ENCODE measurements at regions not wholly inside any gene's neighbourhood (a gene's known extent, or its start where the extent isn't known, plus 50 kb on each side); places are given as distances from the start of the nearest gene placed in this dataset.

DNA sequence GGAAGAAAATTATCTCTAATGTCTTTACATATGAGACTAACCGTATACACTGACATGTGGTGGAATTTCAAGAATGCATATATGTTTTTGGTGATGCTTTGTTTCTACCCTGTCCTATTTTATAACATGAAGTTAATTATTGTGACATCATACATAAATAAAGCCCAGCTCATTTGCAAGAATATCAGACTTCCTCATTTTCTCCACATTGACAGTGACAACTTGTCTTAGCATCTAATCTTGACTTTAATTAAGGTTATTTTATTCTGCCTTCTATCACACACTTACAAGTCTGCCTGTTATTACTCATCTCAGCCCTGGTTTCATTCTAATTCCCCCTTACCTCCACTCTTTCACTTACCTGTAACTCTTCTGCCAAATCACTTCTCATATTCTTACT, 140.6 kb upstream of the STARD13 start:
- no peak for TF ChIP-seq POLR2A (IDR thresholded peaks at IDR 0.05)
- TF ChIP-seq, protein P1, sequence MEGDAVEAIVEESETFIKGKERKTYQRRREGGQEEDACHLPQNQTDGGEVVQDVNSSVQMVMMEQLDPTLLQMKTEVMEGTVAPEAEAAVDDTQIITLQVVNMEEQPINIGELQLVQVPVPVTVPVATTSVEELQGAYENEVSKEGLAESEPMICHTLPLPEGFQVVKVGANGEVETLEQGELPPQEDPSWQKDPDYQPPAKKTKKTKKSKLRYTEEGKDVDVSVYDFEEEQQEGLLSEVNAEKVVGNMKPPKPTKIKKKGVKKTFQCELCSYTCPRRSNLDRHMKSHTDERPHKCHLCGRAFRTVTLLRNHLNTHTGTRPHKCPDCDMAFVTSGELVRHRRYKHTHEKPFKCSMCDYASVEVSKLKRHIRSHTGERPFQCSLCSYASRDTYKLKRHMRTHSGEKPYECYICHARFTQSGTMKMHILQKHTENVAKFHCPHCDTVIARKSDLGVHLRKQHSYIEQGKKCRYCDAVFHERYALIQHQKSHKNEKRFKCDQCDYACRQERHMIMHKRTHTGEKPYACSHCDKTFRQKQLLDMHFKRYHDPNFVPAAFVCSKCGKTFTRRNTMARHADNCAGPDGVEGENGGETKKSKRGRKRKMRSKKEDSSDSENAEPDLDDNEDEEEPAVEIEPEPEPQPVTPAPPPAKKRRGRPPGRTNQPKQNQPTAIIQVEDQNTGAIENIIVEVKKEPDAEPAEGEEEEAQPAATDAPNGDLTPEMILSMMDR (IDR thresholded peaks at IDR 0.05): no peak
- TF ChIP-seq EP300 (IDR thresholded peaks at IDR 0.05): no peak

Data from ovary (tissue), 3 donors.